HCT116 (cell line): ENCODE measurements at regions not wholly inside any gene's neighbourhood (a gene's known extent, or its start where the extent isn't known, plus 50 kb on each side); places are given as distances from the start of the nearest gene placed in this dataset.

Experiments used
- ATAC-seq: fragments of 200-7000 bp; cut with Tn5 transposase; 2 replicates; pipeline ENCODE4 v1.9.1; 2020; ENCODE audit warnings: mild to moderate bottlenecking, moderate library complexity
- BruUV-seq: library from RNA; stranded (reverse); fragments of 400-500 nt; replicated peaks from 2 replicates; lab custom pipeline; 2021; lab: Mats Ljungman, UMichigan
- CTCF ChIA-PET: fragments of 300-600 bp; sonication (Branson Sonifier 250); formaldehyde crosslinking; loops from one replicate; lab custom pipeline; 2021; ENCODE audit warnings: antibody characterized with exemption; lab: Charles Lee
- POLR2A ChIA-PET: fragments of 300-600, 350-600 bp; sonication (Branson Sonifier 250); formaldehyde crosslinking; loops from one replicate; lab custom pipeline; 2021; ENCODE audit warnings: antibody characterized with exemption; lab: Charles Lee
- RAD21 ChIA-PET, 2 experiments: fragments of 300-600 bp; sonication (Branson Sonifier 250); formaldehyde crosslinking; loops; one replicate each; lab custom pipeline; 2023; ENCODE audit warnings: low total read pairs in 2 of 2; ENCODE audit not compliant: uncharacterized antibody in 2 of 2, unreplicated experiment in 2 of 2, low non-redundant PET in 1 of 2; lab: Charles Lee
- DNase-seq: peaks from one replicate; pipeline ENCODE4 v3.0.0-alpha.2; 2010; ENCODE audit warnings: low read depth, low spot score
- H2AFZ ChIP-seq: fragments of 200-600 bp; shearing (Covaris generic), sonication (generic); 2 replicates; pipeline ENCODE4 v1.6.1; 2017; ENCODE audit warnings: low read depth, mixed run types, mixed read lengths, antibody characterized with exemption, low read length; ENCODE audit not compliant: poor library complexity, severe bottlenecking
- H3K27ac ChIP-seq: 2 replicates; pipeline ENCODE4 v1.5.1; 2012; ENCODE audit warnings: low read depth, low read length
- H3K27me3 ChIP-seq: fragments of 200-600 bp; sonication (generic); 2 replicates; pipeline ENCODE4 v1.6.1; 2016; ENCODE audit warnings: mixed run types, low read length, mixed read lengths; ENCODE audit not compliant: insufficient read depth
- H3K36me3 ChIP-seq, 2 experiments: fragments of 200-500 bp in 1 of 2; fragments of 200-600 bp in 1 of 2; sonication (Bioruptor generic) in 1 of 2; sonication (generic) in 1 of 2; 2 replicates each; pipeline versions ENCODE4 v1.5.1 to v1.6.1; 2014 to 2016; ENCODE audit warnings: low read length in 2 of 2, inconsistent platforms in 1 of 2, mixed read lengths in 1 of 2, mixed run types in 1 of 2; ENCODE audit not compliant: insufficient read depth in 2 of 2, control insufficient read depth in 1 of 2
- H3K4me1 ChIP-seq, 2 experiments: fragments of 200-600 bp in 1 of 2; sonication (generic) in 1 of 2; 2 replicates each; pipeline versions ENCODE4 v1.5.1 to v1.6.1; 2012 to 2017; ENCODE audit warnings: low read length in 2 of 2, inconsistent platforms in 1 of 2, mild to moderate bottlenecking in 1 of 2, mixed read lengths in 1 of 2, mixed run types in 1 of 2, moderate library complexity in 1 of 2; ENCODE audit not compliant: insufficient read depth in 2 of 2, control insufficient read depth in 1 of 2
- H3K4me2 ChIP-seq: fragments of 200-600 bp; sonication (generic); 2 replicates; pipeline ENCODE4 v1.6.1; 2017; ENCODE audit warnings: mixed run types, low read length, mixed read lengths
- H3K4me3 ChIP-seq, 2 experiments: fragments of 200-600 bp in 1 of 2; sonication (generic) in 1 of 2; replicated peaks in 1 of 2; 2 replicates each; pipeline ENCODE4 v1.5.1; 2011 to 2016; ENCODE audit warnings: low read length in 2 of 2, control low read depth in 1 of 2, low read depth in 1 of 2, mild to moderate bottlenecking in 1 of 2, mixed read lengths in 1 of 2, mixed run types in 1 of 2
- H3K79me2 ChIP-seq: fragments of 200-600 bp; sonication (generic); 2 replicates; pipeline ENCODE4 v1.6.1; 2017; ENCODE audit warnings: mild to moderate bottlenecking, mixed run types, low read length, moderate library complexity, mixed read lengths; ENCODE audit not compliant: insufficient read depth
- H3K9ac ChIP-seq: fragments of 200-600 bp; sonication (generic); 2 replicates; pipeline ENCODE4 v1.6.1; 2016; ENCODE audit warnings: low read length, mixed read lengths
- H3K9me2 ChIP-seq: fragments of 200-600 bp; sonication (generic), shearing (Covaris generic); 2 replicates; pipeline ENCODE4 v1.6.1; 2017; ENCODE audit warnings: mixed run types, mild to moderate bottlenecking, moderate library complexity; ENCODE audit not compliant: insufficient read depth
- H3K9me3 ChIP-seq, 2 experiments: fragments of 200-500 bp in 1 of 2; fragments of 200-600 bp in 1 of 2; sonication (Bioruptor generic) in 1 of 2; sonication (generic) in 1 of 2; 2 replicates each; pipeline ENCODE4 v1.6.1; 2014 to 2017; ENCODE audit warnings: low read length in 2 of 2, mixed read lengths in 2 of 2, inconsistent platforms in 1 of 2, low read depth in 1 of 2, mild to moderate bottlenecking in 1 of 2, mixed run types in 1 of 2, moderate library complexity in 1 of 2; ENCODE audit not compliant: control insufficient read depth in 1 of 2, insufficient read depth in 1 of 2
- H4K20me1 ChIP-seq: fragments of 200-600 bp; sonication (generic), shearing (Covaris generic); 2 replicates; pipeline ENCODE4 v1.6.1; 2017; ENCODE audit warnings: mixed run types, mild to moderate bottlenecking, moderate library complexity; ENCODE audit not compliant: insufficient read depth
- CBX3 ChIP-seq: IDR thresholded peaks from 2 replicates; pipeline ENCODE4 v1.6.1; 2012; ENCODE audit warnings: low read depth
- EGR1 ChIP-seq: IDR thresholded peaks from 2 replicates; pipeline ENCODE4 v1.6.1; 2012; ENCODE audit warnings: low read depth
- ELF1 ChIP-seq: IDR thresholded peaks from 2 replicates; pipeline ENCODE4 v1.6.1; 2012; ENCODE audit warnings: low read depth, borderline replicate concordance
- EZH2 ChIP-seq: fragments of 200-600 bp; sonication (generic); IDR thresholded peaks from 2 replicates; pipeline ENCODE4 v1.6.1; 2017; ENCODE audit warnings: antibody characterized with exemption, mixed run types
- EZH2phosphoT487 ChIP-seq: fragments of 200-600 bp; IDR thresholded peaks from 2 replicates; pipeline ENCODE4 v1.6.1; 2018; ENCODE audit warnings: antibody characterized with exemption, borderline replicate concordance
- FOSL1 ChIP-seq: IDR thresholded peaks from 2 replicates; pipeline ENCODE4 v1.6.1; 2012; ENCODE audit warnings: low read depth
- JUND ChIP-seq: IDR thresholded peaks from 2 replicates; pipeline ENCODE4 v1.6.1; 2012
- POLR2A ChIP-seq: IDR thresholded peaks from 2 replicates; pipeline ENCODE4 v1.7.0; 2011; ENCODE audit warnings: borderline replicate concordance; ENCODE audit not compliant: insufficient read depth, insufficient read length; ENCODE audit errors: extremely low read depth
- POLR2AphosphoS5 ChIP-seq: IDR thresholded peaks from 2 replicates; pipeline ENCODE4 v1.6.1; 2011; ENCODE audit warnings: mild to moderate bottlenecking, low read depth, low read length, moderate library complexity
- RAD21 ChIP-seq: IDR thresholded peaks from 2 replicates; pipeline ENCODE4 v1.6.1; 2012; ENCODE audit warnings: low read depth, mild to moderate bottlenecking
- SP1 ChIP-seq: IDR thresholded peaks from 2 replicates; pipeline ENCODE4 v1.6.1; 2012; ENCODE audit warnings: low read depth
- SRF ChIP-seq: IDR thresholded peaks from 2 replicates; pipeline ENCODE4 v1.6.1; 2012; ENCODE audit warnings: low read depth
- TCF7L2 ChIP-seq: IDR thresholded peaks from 2 replicates; pipeline ENCODE4 v1.7.0; 2011; ENCODE audit warnings: borderline replicate concordance, inconsistent platforms; ENCODE audit not compliant: insufficient read depth, insufficient read length; ENCODE audit errors: extremely low read depth
- YY1 ChIP-seq: IDR thresholded peaks from 2 replicates; pipeline ENCODE4 v1.6.1; 2011; ENCODE audit warnings: low read length, low read depth, moderate library complexity, mild to moderate bottlenecking; ENCODE audit not compliant: insufficient replicate concordance; ENCODE audit errors: extremely low read depth
- ZFX ChIP-seq: fragments of 450-650 bp; IDR thresholded peaks from 2 replicates; pipeline ENCODE4 v1.6.1; 2017
- ZNF274 ChIP-seq: fragments of 200-500 bp; sonication (Bioruptor generic); IDR thresholded peaks from 2 replicates; pipeline ENCODE4 v1.6.1; 2014; ENCODE audit warnings: mild to moderate bottlenecking, low read depth, low read length, inconsistent platforms
- intact Hi-C: fragments of 100-400 bp; cut with micrococcal nuclease; formaldehyde crosslinking; loops from 2 replicates; pipeline ENCODE4 v1.10.0; 2022
- TF ChIP-seq, protein P1 (sequence below): IDR thresholded peaks from 2 replicates; pipeline ENCODE4 v1.6.1; 2011; ENCODE audit warnings: mild to moderate bottlenecking, low read length, moderate library complexity; ENCODE audit not compliant: insufficient replicate concordance; ENCODE audit errors: extremely low read depth
- TF ChIP-seq, protein P2 (sequence below): IDR thresholded peaks from 2 replicates; pipeline ENCODE4 v1.6.1; 2012; ENCODE audit warnings: low read depth
- TF ChIP-seq, protein P3 (sequence below): IDR thresholded peaks from 2 replicates; pipeline ENCODE4 v1.6.1; 2012

DNA sequence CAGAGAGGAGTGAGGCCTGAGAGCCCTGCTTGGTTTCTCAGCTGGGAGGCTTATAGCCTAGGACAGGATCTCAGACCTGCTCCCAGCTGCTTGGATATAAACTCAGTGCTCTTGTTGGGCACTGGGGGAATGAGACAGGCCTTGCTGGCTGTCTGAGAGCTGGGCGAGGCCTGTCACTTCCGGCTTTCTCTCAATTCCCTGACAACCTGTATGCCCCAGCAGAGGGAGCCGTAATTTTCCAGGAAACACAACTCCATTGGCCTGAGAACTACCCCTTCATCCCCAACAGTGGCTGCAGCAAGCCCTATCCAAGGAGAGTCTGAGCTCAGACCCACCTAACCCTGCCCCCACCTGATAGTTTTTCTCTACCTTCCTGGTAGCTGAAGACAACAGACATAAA lies 258.3 kb upstream of the STXBP6 start:
- BruUV-seq, result no TSS peak
- Histone ChIP-seq H3K79me2 (no peaks in the 10 kb centered on the region), H4K20me1 (no peaks in the 10 kb centered on the region), H3K9ac (no peak overlapping the region), H3K9me2 (no peaks in the 10 kb centered on the region), H3K9me3 (peaks cover 9 to 21% of the 10 kb centered on the region in 2 experiments; a peak in 2 of 4 replicates)
- CTCF ChIA-PET, result no interaction called here
- RAD21 ChIA-PET, result no interaction called here
- no peak for ATAC-seq
- TF ChIP-seq ZNF274 (no peak), EZH2phosphoT487 (no peak), RAD21 (no peak), SRF (no peak), POLR2A (no peak), EZH2 (no peak), TCF7L2 (no peak), ELF1 (no peak), SP1 (no peak), POLR2AphosphoS5 (no peak), JUND (no peak), ZFX (no peak), CBX3 (no peak), EGR1 (no peak), YY1 (no peak), FOSL1 (no peak)
- TF ChIP-seq, protein P1, sequence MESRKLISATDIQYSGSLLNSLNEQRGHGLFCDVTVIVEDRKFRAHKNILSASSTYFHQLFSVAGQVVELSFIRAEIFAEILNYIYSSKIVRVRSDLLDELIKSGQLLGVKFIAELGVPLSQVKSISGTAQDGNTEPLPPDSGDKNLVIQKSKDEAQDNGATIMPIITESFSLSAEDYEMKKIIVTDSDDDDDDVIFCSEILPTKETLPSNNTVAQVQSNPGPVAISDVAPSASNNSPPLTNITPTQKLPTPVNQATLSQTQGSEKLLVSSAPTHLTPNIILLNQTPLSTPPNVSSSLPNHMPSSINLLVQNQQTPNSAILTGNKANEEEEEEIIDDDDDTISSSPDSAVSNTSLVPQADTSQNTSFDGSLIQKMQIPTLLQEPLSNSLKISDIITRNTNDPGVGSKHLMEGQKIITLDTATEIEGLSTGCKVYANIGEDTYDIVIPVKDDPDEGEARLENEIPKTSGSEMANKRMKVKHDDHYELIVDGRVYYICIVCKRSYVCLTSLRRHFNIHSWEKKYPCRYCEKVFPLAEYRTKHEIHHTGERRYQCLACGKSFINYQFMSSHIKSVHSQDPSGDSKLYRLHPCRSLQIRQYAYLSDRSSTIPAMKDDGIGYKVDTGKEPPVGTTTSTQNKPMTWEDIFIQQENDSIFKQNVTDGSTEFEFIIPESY, result no peak
- TF ChIP-seq, protein P2, sequence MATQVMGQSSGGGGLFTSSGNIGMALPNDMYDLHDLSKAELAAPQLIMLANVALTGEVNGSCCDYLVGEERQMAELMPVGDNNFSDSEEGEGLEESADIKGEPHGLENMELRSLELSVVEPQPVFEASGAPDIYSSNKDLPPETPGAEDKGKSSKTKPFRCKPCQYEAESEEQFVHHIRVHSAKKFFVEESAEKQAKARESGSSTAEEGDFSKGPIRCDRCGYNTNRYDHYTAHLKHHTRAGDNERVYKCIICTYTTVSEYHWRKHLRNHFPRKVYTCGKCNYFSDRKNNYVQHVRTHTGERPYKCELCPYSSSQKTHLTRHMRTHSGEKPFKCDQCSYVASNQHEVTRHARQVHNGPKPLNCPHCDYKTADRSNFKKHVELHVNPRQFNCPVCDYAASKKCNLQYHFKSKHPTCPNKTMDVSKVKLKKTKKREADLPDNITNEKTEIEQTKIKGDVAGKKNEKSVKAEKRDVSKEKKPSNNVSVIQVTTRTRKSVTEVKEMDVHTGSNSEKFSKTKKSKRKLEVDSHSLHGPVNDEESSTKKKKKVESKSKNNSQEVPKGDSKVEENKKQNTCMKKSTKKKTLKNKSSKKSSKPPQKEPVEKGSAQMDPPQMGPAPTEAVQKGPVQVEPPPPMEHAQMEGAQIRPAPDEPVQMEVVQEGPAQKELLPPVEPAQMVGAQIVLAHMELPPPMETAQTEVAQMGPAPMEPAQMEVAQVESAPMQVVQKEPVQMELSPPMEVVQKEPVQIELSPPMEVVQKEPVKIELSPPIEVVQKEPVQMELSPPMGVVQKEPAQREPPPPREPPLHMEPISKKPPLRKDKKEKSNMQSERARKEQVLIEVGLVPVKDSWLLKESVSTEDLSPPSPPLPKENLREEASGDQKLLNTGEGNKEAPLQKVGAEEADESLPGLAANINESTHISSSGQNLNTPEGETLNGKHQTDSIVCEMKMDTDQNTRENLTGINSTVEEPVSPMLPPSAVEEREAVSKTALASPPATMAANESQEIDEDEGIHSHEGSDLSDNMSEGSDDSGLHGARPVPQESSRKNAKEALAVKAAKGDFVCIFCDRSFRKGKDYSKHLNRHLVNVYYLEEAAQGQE, result no peak
- TF ChIP-seq, protein P3, sequence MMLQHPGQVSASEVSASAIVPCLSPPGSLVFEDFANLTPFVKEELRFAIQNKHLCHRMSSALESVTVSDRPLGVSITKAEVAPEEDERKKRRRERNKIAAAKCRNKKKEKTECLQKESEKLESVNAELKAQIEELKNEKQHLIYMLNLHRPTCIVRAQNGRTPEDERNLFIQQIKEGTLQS, result no peak
- TF ChIP-seq, all 23 proteins: peak for 0
- intact Hi-C loops, result no loop called here
- Histone ChIP-seq H3K27ac (no peak overlapping the region), H2AFZ (no peak overlapping the region), H3K36me3 (no peaks in the 10 kb centered on the region), H3K27me3 (no peaks in the 10 kb centered on the region), H3K4me1 (no peaks in the 10 kb centered on the region), H3K4me2 (no peak overlapping the region), H3K4me3 (no peak overlapping the region)
- no peak for DNase-seq
- POLR2A ChIA-PET, result no interaction called here
